HL-60 (cell line): ENCODE measurements at regions not wholly inside any gene's neighbourhood (a gene's known extent, or its start where the extent isn't known, plus 50 kb on each side); places are given as distances from the start of the nearest gene placed in this dataset.

Experiments used
- DNase-seq, 2 experiments: peaks; one replicate each; pipeline ENCODE4 v3.0.0-alpha.2; 2010 to 2020; ENCODE audit warnings: low read depth in 1 of 2, low spot score in 1 of 2
- H3K27ac ChIP-seq: fragments of 250-450 bp; sonication (Bioruptor Pico); replicated peaks from 2 replicates; pipeline ENCODE4 v1.5.1; 2020; ENCODE audit warnings: mild to moderate bottlenecking, moderate library complexity
- H3K27me3 ChIP-seq: fragments of 250-450 bp; sonication (Bioruptor Pico); 2 replicates; pipeline ENCODE4 v1.5.1; 2021; ENCODE audit warnings: mild to moderate bottlenecking, moderate library complexity; ENCODE audit not compliant: insufficient read depth, poor library complexity, severe bottlenecking
- H3K4me3 ChIP-seq: replicated peaks from 2 replicates; pipeline ENCODE4 v1.5.1; 2011; ENCODE audit warnings: mild to moderate bottlenecking, control low read depth, low read length; ENCODE audit not compliant: insufficient read depth
- GABPA ChIP-seq: IDR thresholded peaks from 2 replicates; pipeline ENCODE4 v1.6.1; 2012; ENCODE audit warnings: low read depth
- POLR2AphosphoS5 ChIP-seq: IDR thresholded peaks from 2 replicates; pipeline ENCODE4 v1.6.1; 2012; ENCODE audit warnings: low read depth
- SPI1 ChIP-seq: IDR thresholded peaks from 2 replicates; pipeline ENCODE4 v1.6.1; 2012; ENCODE audit warnings: low read depth, mild to moderate bottlenecking, borderline replicate concordance
- TF ChIP-seq, protein P1 (sequence below): IDR thresholded peaks from one replicate; pipeline ENCODE4 v1.5.1; 2011; ENCODE audit warnings: low read length, control low read depth, inconsistent platforms; ENCODE audit not compliant: insufficient read depth
- TF ChIP-seq, protein P2 (sequence below): IDR thresholded peaks from 2 replicates; pipeline ENCODE4 v1.6.1; 2012; ENCODE audit warnings: low read depth; ENCODE audit not compliant: insufficient replicate concordance

DNA sequence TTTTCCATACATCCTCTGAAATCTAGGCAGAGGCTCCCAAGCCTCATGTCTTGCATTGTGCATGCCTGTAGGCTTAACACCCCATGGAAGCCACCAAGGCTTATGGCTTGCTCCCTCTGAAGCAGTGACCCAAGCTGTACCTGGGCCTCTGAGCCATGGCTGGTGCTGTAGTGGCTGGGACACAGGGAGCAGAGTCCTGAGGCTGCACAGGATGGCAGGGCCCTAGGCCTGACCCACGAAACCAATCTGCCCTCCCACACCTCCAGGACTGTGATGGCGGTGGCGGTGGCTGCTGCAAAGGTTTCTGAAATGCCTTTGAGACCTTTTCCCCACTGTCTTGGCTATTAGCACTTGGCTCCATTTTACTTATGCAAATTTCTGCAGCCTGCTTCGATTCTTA, 429.5 kb downstream of the NPHP4 start:
- no peak overlapping the region for H3K27ac ChIP-seq
- H3K27me3 ChIP-seq: no peaks in the 10 kb centered on the region
- no peak overlapping the region for H3K4me3 ChIP-seq
- TF ChIP-seq SPI1: no peak
- TF ChIP-seq POLR2AphosphoS5: no peak
- TF ChIP-seq, protein P1, sequence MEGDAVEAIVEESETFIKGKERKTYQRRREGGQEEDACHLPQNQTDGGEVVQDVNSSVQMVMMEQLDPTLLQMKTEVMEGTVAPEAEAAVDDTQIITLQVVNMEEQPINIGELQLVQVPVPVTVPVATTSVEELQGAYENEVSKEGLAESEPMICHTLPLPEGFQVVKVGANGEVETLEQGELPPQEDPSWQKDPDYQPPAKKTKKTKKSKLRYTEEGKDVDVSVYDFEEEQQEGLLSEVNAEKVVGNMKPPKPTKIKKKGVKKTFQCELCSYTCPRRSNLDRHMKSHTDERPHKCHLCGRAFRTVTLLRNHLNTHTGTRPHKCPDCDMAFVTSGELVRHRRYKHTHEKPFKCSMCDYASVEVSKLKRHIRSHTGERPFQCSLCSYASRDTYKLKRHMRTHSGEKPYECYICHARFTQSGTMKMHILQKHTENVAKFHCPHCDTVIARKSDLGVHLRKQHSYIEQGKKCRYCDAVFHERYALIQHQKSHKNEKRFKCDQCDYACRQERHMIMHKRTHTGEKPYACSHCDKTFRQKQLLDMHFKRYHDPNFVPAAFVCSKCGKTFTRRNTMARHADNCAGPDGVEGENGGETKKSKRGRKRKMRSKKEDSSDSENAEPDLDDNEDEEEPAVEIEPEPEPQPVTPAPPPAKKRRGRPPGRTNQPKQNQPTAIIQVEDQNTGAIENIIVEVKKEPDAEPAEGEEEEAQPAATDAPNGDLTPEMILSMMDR: no peak
- TF ChIP-seq GABPA: no peak
- TF ChIP-seq, protein P2, sequence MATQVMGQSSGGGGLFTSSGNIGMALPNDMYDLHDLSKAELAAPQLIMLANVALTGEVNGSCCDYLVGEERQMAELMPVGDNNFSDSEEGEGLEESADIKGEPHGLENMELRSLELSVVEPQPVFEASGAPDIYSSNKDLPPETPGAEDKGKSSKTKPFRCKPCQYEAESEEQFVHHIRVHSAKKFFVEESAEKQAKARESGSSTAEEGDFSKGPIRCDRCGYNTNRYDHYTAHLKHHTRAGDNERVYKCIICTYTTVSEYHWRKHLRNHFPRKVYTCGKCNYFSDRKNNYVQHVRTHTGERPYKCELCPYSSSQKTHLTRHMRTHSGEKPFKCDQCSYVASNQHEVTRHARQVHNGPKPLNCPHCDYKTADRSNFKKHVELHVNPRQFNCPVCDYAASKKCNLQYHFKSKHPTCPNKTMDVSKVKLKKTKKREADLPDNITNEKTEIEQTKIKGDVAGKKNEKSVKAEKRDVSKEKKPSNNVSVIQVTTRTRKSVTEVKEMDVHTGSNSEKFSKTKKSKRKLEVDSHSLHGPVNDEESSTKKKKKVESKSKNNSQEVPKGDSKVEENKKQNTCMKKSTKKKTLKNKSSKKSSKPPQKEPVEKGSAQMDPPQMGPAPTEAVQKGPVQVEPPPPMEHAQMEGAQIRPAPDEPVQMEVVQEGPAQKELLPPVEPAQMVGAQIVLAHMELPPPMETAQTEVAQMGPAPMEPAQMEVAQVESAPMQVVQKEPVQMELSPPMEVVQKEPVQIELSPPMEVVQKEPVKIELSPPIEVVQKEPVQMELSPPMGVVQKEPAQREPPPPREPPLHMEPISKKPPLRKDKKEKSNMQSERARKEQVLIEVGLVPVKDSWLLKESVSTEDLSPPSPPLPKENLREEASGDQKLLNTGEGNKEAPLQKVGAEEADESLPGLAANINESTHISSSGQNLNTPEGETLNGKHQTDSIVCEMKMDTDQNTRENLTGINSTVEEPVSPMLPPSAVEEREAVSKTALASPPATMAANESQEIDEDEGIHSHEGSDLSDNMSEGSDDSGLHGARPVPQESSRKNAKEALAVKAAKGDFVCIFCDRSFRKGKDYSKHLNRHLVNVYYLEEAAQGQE: no peak
- no peak for DNase-seq

DNA sequence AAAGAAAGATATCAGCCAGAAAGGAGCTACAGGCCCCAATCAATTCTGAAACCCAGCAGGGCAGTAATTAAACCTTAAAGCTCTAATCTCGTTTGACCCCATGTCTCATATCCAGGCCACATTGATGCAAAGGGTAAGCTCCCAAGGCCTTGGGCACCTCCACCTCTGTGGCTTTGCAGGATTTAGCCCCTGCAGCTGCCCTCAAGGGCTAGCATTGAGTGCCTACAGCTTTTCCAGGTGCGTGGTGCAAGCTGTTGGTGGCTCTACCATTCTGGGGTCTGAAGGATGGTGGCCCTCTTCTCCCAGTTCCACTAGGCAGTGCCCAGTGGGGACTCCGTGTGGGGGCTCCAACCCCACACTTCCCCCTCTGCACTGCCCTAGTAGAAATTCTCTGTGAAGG, 429.9 kb downstream of the NPHP4 start:
- no peak overlapping the region for H3K27ac ChIP-seq
- TF ChIP-seq SPI1: no peak
- TF ChIP-seq POLR2AphosphoS5: no peak
- TF ChIP-seq, protein P2: no peak
- TF ChIP-seq, protein P1: no peak

DNA sequence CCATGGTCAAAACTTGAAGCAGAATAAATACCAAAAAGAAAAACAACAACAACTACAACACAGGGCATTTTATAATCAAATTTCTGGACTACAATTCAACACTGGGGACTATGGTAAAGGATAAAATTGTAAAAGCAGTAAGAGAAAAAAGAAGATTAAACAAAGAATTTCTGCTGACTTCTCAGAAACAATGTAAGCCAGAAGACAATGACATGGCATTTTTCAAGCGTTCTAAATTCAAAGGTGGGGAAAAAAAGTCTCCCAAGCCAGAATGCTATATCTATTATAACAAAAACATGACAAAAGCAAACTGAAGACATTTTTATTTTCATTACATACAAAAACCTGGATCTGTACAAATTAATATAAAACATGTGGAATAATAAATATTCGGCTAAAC, 433.1 kb downstream of the NPHP4 start:
- no peak overlapping the region for H3K27ac ChIP-seq
- H3K27me3 ChIP-seq: no peaks in the 10 kb centered on the region
- H3K4me3 ChIP-seq: no peak overlapping the region
- TF ChIP-seq POLR2AphosphoS5: no peak
- no peak for TF ChIP-seq GABPA
- TF ChIP-seq, protein P2: no peak
- TF ChIP-seq SPI1: no peak
- DNase-seq: no peak

More for the DNA sequence above, 429.9 kb downstream of the NPHP4 start:
- Histone ChIP-seq H3K27me3 (no peaks in the 10 kb centered on the region), H3K4me3 (no peak overlapping the region)
- DNase-seq: no peak

DNA sequence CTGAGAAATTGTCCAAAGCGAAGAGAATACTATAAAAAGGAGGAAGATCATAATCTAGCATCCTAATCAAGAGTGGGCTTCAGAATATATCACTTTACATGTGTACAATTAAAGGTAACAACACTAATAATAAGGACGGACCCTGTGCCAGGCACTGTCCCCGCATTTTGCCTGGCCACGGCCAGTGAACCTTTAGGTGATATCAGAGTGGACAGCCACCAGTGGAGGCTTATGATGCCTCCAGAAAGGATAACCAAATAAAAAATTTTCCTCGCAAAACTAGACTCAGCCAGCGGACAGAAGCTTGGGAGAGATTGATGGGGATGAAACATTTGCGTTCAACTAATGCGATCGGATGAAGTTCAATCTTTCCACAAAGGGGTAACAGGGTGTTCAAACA, 436.4 kb downstream of the NPHP4 start:
- no peak overlapping the region for H3K27ac ChIP-seq
- TF ChIP-seq GABPA (no peak), POLR2AphosphoS5 (no peak), SPI1 (no peak)
- TF ChIP-seq, protein P1: no peak
- TF ChIP-seq, protein P2: no peak
- H3K27me3 ChIP-seq: no peaks in the 10 kb centered on the region
- DNase-seq: no peak
- no peak overlapping the region for H3K4me3 ChIP-seq
